Colon (tissue), 2 donors: ENCODE measurements at regions not wholly inside any gene's neighbourhood (a gene's known extent, or its start where the extent isn't known, plus 50 kb on each side); places are given as distances from the start of the nearest gene placed in this dataset.
"Not testable (repeated sequence)": the region's sequence is repeated elsewhere in the genome, so short reads cannot be mapped to it uniquely, and the experiment has no call there.

Source experiments
- FAIRE-seq: peaks from 2 replicates; lab custom pipeline; 2012; peaks lifted over from hg19 to GRCh38; lab: Jason Lieb, UNC
- donor health status: control.
- donor health status: control.

DNA sequence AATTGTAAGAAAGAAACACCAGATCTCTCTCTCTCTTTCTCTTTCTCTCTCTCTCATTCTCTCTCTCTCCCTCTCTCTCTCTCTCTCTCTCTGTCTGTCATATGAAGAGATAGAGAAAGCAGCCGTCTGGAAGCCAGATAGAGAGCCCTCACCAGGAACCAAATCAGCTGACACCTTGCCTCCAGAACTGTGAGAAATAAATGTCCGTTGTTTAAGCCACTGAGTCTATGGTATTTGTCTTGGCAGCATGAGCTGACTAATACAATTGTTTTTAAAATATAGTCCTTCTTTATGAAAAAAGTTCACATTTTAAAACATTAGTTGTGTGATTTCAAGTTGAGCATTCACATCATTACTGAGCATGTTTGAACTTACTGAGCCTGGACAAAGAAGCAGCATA is 275.6 kb downstream of the CETN3 start:
- FAIRE-seq: no peak

DNA sequence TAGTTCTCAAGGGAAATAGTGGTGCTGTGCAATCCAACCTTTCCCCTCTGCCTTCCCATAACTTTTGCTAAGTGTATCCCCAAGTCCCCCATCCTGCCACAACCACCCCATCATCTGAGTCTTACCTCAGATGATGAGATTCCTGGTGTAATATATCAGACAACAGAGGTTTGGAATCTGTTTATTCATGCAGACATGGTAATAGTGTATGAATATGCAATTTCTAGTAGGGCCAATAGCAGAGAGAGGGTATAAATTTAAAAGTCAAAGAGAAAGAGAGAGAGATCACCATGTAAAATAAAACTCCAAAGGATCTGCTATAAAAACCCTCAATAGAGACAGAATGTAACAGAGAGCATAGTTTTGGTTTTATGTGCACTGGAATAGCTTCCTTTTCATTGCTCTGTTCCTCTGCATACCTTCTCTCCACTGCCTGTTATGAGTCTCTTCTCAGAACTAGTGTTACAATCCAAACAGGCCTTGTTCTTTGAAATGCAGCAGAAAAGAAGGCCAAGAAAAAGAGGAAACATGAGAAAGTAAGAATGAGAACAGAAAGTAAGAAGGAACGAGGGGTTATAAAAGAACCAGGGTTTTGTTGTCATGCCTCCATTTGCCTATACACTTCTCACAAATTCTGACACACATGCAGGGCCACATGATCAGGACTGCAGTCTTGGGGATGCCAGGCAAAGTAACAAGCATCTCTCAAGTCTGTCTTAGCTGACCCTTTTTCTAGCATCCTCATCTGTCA is 278.0 kb downstream of the CETN3 start:
- no peak for FAIRE-seq

DNA sequence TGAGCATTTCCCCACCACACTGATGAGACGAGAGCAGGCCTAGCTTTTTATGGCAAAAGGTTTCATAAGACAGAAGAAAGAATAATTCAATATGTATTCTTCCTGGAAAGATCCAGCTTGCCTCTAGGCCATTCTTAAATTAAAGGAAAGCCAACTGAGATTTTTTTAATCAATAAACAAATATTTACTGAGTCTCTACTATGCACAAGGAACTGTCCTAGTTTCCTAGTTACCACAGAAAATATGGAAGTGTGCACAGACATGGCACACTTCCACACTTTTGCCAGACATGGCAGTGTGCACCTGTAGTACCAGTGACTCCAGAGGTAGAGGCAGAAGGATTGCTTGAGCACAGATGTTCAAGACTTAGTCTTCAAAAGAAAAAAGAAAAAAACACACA is 281.0 kb downstream of the CETN3 start:
- no peak for FAIRE-seq

DNA sequence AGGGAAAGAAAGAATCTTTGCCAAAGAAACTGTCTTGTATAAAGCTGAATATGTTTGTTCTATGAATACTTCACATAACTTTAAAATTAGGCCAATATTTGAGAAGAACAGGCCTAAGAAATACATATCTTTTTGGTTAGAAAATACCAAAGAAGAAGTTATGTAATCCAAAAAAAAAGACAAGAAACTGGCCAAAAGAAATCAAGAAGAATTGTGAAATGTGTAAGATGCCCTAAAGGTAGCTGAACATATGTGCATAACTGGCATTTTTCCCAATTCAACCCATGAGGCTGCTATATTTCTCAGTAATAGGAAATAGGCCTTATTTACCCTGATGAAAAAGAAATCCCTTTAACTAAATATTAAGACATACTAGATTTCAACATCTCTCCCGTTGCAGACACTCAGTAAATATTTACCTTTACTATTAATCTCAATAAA is 290.0 kb downstream of the CETN3 start:
- no peak for FAIRE-seq

DNA sequence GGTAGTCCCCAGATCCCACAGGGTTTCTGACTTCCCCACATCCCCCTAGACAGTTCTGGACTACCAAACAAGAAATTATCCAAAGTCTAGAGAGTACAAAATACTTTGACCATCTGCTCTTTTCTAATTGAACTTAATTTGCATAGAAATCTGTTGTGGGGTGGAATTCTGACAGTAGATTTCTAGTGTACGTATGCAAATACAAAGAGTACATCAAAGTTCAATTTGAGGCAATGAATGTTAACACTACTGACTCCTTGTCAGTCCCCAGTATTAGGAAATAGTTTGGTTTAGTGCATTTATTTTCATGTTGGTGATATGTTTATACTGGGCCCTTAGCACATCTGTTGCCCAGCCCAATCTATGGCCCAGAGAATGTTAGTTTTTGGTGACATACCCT is 292.6 kb downstream of the CETN3 start:
- FAIRE-seq: no peak

DNA sequence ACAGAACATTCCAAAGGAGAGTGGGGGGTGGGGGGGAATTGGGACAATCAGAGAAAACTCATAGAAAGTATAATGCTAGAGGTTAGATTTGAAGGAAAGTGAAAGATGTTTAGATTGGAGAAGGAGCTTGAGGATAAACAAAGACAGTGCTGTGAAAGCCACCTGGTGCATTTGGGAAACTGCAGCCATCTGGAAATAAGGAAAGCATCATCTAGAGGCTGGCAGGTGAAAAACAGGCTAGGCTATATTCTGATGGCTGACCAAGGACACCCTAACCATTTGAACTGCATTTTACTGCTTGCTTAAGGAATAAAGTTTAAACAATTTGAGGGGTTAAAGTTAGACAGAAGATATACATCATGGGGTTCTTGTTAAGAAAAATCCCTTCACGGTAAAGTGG is 296.4 kb downstream of the CETN3 start:
- no peak for FAIRE-seq

DNA sequence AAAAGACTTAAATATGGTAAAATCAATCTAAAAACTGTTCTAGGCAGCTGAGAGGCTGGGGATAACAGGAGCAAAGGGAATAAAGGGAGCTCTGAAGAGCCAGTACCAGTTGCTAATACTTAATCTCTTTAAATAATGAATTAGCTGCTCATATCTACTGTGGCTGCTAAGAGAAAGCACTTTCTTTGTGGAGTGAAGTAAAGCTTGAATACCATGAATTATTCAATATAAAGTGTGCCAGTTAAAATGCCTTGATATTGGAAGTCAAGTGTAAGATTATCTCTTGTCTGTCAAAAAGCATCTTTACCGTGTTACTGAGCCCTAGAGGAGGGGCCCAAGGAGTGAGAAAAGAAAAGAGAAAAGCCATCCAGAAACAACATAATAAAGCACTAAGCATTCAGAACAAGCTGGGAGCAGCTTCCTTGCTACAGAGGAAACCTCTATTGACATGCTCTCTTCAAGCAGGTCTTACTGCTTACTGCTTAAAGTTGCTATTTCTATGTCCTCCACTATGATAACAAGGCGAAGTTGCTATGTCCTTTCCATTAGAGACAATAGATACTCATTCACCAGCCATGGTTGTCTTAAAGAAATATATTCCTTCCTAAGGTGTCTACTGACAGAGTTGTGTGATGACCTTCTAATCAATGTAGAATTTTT is 297.4 kb downstream of the CETN3 start:
- FAIRE-seq: no peak

DNA sequence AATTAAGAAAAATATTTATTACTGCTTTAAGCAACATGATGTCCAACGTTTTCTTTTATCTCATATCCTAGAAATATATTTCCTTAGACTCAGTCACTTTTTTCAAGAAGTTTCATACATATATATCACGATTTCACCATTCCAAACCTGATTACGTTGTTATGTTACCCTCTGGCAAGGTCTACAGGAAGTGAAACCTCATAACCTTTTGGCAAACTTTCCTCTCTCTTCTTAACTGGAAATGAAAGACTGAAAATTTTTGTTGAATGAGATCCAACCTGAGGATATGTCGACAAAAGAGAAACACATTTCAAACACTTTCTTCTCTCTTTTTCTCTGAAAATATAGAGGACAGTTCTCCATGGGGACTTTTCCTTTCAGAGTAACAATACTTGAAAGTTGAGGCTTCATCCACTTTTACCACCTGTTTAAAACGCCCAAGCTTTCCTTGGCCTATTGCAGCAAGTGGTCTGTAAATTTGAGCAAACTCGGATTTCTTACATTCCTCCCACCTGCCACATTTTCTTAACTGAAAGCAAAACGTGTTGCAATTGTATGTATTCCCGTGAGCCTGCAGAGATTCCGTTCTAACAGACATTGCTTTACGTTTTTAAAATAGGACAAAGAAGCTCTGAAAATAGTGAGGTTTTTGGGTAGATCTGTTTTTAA is 298.1 kb downstream of the CETN3 start:
- FAIRE-seq: peak; percentile 43

DNA sequence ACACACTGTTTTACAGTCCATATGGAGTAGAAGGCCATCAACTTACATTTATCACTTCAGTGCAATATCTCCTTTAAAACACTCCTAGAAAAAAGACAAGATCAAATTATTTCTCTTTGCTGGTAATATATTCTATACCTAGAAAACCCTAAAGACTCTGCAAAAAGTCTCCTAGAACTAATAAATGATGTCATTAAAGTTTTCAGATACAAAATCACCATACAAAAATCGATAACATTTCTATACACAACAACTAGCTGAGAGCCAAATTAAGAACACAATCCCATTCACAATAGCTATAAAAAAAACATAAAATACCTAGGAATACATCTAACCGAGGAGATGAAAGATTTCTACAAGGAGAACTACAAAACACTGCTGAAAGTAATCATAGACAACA is 300.3 kb downstream of the CETN3 start:
- no peak for FAIRE-seq

DNA sequence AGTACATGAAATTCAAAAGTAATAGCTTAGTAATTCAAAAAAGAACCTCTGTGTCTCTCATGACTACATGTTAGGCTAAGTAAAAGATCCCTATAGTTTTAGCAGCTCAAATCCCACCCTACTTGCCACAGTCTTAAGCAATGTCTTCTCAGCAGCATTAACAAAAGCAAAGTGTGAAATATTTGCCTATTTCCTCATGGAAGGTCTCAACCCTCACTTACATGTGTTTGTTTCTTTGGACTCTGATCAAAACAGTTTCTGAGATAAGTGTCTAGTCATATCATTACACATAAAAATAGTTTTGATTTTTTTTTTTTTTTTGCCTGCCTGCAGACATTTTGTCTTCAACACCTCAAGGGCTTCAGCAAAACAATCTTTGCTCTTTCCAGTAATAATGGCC is 310.5 kb downstream of the CETN3 start:
- FAIRE-seq: no peak

DNA sequence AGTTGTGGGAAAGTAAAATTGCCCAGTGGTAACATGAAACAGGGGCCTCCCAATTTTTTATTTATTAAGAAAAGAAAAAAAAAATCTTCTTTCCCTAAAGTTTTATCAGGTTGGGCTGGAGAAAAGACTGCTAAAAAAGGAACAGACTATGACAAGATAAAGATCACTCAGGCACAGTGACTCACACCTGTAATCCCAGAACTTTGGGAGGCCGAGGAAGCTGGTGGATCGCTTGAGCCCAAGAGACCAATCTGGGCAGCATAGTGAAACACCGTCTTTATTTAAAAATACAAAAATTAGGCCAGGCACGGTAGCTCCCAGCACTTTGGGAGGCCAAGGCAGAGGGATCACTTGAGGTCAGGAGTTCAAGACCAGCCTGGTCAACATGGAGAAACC is 312.5 kb downstream of the CETN3 start:
- FAIRE-seq: no peak

DNA sequence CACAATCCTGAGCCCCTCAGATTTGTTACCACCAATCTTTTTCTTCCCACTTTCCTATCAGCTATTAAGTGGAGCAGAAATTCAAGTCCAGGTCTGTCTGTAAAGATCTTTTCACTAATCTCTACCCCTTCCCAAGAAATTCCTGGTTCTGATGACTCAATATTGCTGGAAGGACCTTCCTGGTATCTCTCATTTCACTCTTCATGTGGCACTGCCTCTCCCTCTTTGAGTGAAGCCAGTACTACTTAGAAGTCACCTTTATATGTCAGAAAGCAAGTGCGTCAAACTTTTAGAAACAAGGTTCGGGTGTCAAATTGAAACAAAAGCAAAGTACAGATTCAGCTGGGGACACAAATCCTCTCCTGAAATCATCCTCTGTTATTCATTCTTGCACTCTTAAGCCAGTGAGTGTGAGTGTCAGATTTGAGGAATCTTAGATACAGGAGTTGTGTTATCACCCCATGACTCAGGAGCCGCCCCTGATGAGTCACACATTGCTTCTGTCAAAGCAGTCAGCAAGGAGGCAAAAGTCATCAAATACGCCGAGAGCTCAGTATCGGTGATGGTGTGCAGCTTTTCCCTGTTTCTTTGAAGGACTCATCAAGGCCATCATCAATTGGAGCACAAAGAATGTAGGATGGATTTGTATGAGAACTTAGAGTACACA is 313.0 kb downstream of the CETN3 start:
- FAIRE-seq: no peak

DNA sequence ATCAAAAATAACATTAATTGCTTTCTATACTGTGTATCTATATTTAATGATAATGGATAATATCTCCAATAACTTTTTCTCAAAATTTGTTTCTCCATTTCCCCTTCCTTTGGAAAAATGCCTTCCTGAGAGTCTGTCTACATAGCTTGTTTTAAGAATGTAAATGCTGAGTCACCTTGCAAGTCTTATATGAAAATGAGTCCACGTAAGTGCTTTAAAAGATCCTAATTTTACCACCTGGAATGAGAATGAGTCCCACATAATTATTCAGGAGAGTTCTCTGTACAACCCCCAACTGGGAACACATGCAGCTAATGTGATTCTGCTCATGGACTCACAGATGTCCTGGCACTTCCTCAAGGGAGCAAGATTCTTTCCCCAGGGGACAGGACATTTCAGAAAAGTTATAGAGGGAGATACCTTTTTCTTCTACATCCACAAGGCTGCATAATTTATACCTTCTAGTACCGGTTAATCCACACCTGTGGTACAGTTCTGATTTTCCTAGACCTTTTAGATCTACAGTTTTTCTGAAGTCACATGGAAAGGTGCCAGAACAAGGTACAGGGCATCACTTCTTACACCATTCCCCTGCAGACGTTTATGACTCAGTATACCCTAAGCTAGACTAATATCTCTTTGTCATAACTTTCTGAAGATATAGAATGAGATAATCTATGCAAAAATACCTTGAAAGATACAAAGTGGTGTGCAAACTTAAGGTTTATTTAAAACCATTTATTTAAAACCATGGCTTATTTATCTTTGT is 314.1 kb downstream of the CETN3 start:
- no peak for FAIRE-seq

DNA sequence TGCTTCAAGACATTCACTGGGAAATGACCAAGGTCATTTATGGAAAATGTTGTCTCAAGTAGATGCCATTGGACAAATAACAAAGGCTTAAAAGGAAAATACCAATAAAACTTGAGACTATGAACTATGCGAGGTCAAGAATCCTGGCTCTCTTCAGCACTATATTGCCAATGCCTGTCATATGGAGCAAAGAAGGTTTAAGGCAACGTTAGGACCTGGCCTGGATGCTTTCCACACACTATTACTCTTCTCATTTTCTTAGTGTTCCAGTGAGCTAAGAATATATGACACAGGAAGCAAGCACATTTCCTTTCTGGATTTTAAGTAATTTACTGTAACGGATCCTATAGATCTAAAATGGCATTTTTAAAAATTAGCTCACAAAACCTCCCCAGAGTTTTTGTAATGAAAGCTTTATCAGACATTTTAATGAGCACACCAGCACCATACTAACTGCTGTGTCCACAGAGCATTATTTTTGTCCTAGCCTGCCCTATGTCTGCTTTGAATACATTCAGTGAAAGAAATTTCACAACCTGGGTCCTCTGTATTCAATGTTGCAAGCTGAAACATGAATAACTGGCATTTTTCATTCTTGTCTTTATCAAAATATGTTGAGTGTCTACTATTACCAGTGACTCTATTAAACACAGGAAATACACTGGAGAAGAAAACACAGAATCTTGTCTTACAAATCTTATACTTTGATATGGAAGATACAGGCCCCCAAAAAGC is 315.6 kb downstream of the CETN3 start:
- FAIRE-seq: no peak

DNA sequence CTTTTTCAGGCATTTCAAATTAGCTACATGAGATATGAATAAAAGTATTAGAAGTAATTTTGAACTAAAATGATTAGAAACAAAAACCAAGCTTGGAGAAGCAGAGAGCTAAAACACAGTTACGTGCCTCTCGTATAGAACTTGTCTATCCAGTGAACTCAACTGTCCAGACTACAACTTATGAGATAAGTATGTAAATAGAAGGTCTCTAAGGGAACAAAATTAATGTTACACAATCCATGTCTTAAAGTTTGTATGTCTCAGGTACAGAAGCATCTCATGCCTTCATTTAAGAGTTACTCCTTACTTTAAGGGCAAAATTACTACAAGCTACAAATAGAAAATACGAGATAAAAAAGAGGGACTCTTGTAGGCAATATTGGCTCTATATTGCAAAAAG is 316.8 kb downstream of the CETN3 start:
- no peak for FAIRE-seq

DNA sequence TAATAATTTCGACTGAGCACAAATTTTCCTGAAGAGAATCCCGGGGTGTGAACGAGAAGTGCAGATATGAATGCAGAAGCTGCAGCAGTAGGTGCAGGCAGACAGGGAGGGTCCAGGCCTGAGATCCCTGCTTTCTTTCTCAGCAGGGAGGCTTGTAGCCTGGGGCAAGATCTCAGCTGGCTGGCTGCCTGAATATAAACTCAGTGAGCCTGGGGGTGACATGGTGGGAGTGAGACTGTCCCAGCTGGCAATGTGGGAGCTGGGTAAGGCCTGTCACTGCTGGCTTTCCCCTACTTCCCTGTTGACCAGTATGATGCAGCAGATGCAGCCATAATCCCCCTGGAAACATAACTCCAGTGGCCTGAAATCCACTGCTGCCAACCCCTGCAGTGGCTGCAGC is 325.2 kb downstream of the CETN3 start:
- FAIRE-seq: no peak

DNA sequence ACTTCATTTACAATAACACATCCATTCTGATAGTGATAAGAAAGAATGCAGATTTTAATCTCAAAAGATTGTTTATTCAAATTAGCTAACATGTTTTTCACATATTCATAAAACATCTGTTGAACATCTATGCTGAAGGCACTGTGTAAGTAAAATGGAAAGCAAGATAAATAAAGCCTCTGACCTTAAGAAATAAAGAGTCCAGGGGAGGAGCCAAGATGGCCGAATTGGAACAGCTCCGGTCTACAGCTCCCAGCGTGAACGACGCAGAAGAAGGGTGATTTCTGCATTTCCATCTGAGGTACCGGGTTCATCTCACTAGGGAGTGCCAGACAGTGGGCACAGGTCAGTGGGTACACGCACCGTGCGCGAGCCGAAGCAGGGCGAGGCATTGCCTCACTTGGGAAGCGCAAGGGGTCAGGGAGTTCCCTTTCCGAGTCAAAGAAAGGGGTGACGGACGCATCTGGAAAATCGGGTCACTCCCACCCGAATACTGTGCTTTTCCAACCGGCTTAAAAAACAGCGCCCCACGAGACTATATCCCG is 336.5 kb downstream of the CETN3 start:
- FAIRE-seq: not testable (repeated sequence)

DNA sequence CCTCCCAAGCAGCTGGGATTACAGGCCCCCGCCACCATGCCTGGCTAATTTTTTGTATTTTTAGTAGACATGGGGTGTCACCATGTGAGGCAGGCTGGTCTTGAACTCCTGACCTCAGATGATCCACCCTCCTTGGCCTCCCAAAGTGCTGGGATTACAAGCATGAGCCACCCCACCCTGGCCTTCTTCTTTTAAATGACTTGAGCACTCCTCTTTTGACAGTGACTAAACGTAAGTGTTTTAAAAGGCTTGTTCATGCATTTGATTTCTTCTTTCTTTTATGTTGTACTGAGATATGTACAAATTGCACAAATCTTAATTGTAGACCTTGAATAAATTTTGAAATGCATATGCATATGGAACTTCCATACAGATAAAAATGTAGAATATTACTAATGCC is 337.9 kb downstream of the CETN3 start:
- FAIRE-seq: no peak

DNA sequence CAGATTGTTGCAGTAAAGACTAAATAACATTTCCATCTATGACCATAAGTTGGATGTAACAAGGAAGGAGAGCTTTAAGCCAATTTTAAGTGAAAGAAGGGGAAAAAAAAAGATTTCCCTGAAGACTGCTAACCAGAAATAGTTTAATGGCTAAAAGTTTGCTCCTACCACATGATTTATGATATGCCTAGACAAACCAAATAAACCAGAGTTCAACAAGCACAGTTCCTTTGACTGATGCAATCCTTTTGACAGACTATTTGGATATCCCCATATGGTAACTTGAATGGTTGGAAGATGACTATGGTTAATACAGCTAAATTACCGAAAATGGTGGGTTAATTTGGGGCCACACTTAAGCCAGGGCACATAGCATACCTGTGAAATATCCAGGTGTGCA is 338.5 kb downstream of the CETN3 start:
- no peak for FAIRE-seq

DNA sequence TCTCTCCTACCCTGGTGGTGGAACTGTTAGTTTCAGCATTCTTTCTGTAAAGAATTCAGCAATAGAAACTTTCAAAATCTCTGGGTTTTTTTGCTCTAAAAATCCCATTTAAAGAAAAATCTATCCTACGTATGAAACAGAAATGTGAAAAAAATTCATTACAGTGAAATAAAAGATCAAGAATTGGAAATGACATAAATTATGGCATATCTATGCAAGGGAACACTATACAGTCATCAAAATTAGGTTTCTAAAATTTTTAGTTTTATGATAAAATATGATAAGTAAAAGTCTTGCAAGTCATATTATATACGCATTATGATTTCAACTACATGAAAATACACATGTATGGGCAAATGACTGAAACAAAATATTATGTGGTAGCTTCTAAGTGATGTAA is 342.6 kb downstream of the CETN3 start:
- FAIRE-seq: no peak
